ENCODE measurements at regions not wholly inside any gene's neighbourhood (a gene's known extent, or its start where the extent isn't known, plus 50 kb on each side); places are given as distances from the start of the nearest gene placed in this dataset.

DNA sequence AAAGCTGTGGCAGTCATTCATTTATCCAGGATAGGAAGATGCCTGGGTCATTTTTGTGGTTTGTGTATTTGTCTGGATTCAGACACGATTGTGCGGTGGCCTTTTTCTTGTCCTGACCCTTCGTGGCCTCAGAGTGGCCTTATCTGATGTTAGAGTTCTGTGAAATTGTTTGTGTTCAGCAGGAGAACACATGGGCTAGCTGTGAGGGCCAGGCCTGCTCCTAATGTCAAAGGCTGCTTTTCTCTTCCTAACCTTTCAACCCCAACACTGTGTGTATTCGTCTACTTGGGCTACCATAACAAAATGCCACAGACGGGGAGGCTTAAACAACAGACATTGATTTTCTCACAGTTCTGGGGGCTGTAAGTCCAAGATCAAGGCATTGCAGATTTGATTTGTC, 321.8 kb downstream of the CD83 start:
- H3K4me1 Mint-ChIP-seq, result peaks cover 20 to 23% of the 10 kb centered on the region in 2 experiments
- H3K27me3 Mint-ChIP-seq (ENCODE audit: low read depth), result no peaks in the 10 kb centered on the region
- WGBS (ENCODE audit: extremely low coverage, insufficient read length, low lambda C conversion rate), result no CpG with 5 or more reads among the region's 5 CpGs
- no peak overlapping the region for H4K5ac ChIP-seq (ENCODE audit: insufficient read length, low read depth, low read length)
- no peaks in the 10 kb centered on the region for H3K36me3 Mint-ChIP-seq (ENCODE audit: insufficient read depth in 1 of 3, low read depth in 3 of 3)
- no peak overlapping the region for H3K27ac Mint-ChIP-seq
- no peak overlapping the region for H3K23ac ChIP-seq (ENCODE audit: insufficient read length, low read depth, low read length)
- H4K91ac ChIP-seq (ENCODE audit: insufficient read length, low read depth, low read length), result no peak overlapping the region
- H3K4ac ChIP-seq (ENCODE audit: low read depth, low read length), result no peak overlapping the region
- no peaks in the 10 kb centered on the region for H3K9me3 ChIP-seq (ENCODE audit: control insufficient read depth, low read depth, low read length)
- H3K56ac ChIP-seq (ENCODE audit: insufficient read length, low read depth, low read length), result no peak overlapping the region
- H2AK5ac ChIP-seq (ENCODE audit: insufficient read length, low read length), result no peak overlapping the region
- no peak overlapping the region for H2BK5ac ChIP-seq (ENCODE audit: insufficient read length, low read length)
- no peak overlapping the region for H3T11ph ChIP-seq (ENCODE audit: low read length)
- no peak for DNase-seq
- no peak overlapping the region for H3K14ac ChIP-seq (ENCODE audit: insufficient read depth, low read length)
- no peaks in the 10 kb centered on the region for H3K9me3 Mint-ChIP-seq
- no peaks in the 10 kb centered on the region for H3K23me2 ChIP-seq (ENCODE audit: insufficient read length, low read depth, low read length, poor library complexity, severe bottlenecking)
- no peak overlapping the region for H2BK20ac ChIP-seq (ENCODE audit: low read depth, low read length, poor library complexity, severe bottlenecking)
- H3K18ac ChIP-seq (ENCODE audit: insufficient read length, low read depth, low read length), result no peak overlapping the region
- H2BK120ac ChIP-seq (ENCODE audit: low read depth, low read length, poor library complexity, severe bottlenecking), result no peak overlapping the region
- H3K79me1 ChIP-seq (ENCODE audit: insufficient read depth, low read depth, low read length, poor library complexity, severe bottlenecking), result no peaks in the 10 kb centered on the region
- H4K20me1 ChIP-seq (ENCODE audit: control insufficient read depth, insufficient read depth, insufficient read length), result no peaks in the 10 kb centered on the region
- TF ChIP-seq, protein P1, sequence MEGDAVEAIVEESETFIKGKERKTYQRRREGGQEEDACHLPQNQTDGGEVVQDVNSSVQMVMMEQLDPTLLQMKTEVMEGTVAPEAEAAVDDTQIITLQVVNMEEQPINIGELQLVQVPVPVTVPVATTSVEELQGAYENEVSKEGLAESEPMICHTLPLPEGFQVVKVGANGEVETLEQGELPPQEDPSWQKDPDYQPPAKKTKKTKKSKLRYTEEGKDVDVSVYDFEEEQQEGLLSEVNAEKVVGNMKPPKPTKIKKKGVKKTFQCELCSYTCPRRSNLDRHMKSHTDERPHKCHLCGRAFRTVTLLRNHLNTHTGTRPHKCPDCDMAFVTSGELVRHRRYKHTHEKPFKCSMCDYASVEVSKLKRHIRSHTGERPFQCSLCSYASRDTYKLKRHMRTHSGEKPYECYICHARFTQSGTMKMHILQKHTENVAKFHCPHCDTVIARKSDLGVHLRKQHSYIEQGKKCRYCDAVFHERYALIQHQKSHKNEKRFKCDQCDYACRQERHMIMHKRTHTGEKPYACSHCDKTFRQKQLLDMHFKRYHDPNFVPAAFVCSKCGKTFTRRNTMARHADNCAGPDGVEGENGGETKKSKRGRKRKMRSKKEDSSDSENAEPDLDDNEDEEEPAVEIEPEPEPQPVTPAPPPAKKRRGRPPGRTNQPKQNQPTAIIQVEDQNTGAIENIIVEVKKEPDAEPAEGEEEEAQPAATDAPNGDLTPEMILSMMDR (conservative IDR thresholded peaks at IDR 0.05), result no peak
- H3K4me1 ChIP-seq (ENCODE audit: insufficient read depth, low read length), result no peaks in the 10 kb centered on the region
- no peaks in the 10 kb centered on the region for H3K27me3 ChIP-seq (ENCODE audit: insufficient read depth, low read length)
- no peak overlapping the region for H3K4me2 ChIP-seq (ENCODE audit: insufficient read depth, insufficient read length, low read length)
- no peak overlapping the region for H3K9ac ChIP-seq (ENCODE audit: extremely low read depth, insufficient read length, low read length)
- no peak overlapping the region for H2BK12ac ChIP-seq (ENCODE audit: insufficient read length, low read depth, low read length)
- H2BK15ac ChIP-seq (ENCODE audit: low read depth, low read length), result no peak overlapping the region
- H3K79me2 ChIP-seq (ENCODE audit: insufficient read depth, low read length), result no peaks in the 10 kb centered on the region
- H2AFZ ChIP-seq (ENCODE audit: low read length), result no peak overlapping the region
- H3K27ac ChIP-seq (ENCODE audit: insufficient read length, low read depth, low read length), result no peak overlapping the region
- H3K4me3 Mint-ChIP-seq, result no peak overlapping the region
- H4K8ac ChIP-seq (replicated peaks; ENCODE audit: insufficient read length, low read depth, low read length), result no peak overlapping the region
